NB4 (cell line): ENCODE measurements at regions not wholly inside any gene's neighbourhood (a gene's known extent, or its start where the extent isn't known, plus 50 kb on each side); places are given as distances from the start of the nearest gene placed in this dataset.

Source experiments
- POLR2A ChIP-seq: IDR thresholded peaks from 2 replicates; pipeline ENCODE4 v1.6.1; 2011; ENCODE audit warnings: mild to moderate bottlenecking; ENCODE audit not compliant: insufficient read length; ENCODE audit errors: extremely low read depth
- TF ChIP-seq, protein P1 (sequence below): IDR thresholded peaks from one replicate; pipeline ENCODE4 v1.5.1; 2012; ENCODE audit warnings: low read depth, low read length

DNA sequence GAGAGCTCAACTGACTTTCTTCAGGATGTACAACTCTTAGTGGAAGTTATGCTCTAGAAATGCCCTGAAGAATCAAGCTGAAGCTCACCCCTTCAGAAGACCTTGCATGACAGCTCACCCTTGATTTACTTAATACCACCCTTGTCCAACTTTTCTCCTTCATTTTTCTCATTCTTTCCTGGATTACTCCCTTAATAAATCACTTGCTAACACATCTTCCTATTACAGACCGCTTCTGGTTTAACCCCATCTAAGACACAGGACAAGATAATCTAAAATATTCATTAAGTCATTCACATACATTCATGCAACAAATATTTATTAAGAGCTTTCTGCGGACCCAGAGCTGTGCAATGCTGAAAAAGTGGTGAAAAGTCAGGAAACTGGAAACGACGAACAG, 630.7 kb upstream of the RORB start:
- TF ChIP-seq, protein P1, sequence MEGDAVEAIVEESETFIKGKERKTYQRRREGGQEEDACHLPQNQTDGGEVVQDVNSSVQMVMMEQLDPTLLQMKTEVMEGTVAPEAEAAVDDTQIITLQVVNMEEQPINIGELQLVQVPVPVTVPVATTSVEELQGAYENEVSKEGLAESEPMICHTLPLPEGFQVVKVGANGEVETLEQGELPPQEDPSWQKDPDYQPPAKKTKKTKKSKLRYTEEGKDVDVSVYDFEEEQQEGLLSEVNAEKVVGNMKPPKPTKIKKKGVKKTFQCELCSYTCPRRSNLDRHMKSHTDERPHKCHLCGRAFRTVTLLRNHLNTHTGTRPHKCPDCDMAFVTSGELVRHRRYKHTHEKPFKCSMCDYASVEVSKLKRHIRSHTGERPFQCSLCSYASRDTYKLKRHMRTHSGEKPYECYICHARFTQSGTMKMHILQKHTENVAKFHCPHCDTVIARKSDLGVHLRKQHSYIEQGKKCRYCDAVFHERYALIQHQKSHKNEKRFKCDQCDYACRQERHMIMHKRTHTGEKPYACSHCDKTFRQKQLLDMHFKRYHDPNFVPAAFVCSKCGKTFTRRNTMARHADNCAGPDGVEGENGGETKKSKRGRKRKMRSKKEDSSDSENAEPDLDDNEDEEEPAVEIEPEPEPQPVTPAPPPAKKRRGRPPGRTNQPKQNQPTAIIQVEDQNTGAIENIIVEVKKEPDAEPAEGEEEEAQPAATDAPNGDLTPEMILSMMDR: no peak
- no peak for TF ChIP-seq POLR2A
